ENCODE measurements at regions not wholly inside any gene's neighbourhood (a gene's known extent, or its start where the extent isn't known, plus 50 kb on each side); places are given as distances from the start of the nearest gene placed in this dataset.
"Not testable (repeated sequence)": the region's sequence is repeated elsewhere in the genome, so short reads cannot be mapped to it uniquely, and the experiment has no call there.

DNA sequence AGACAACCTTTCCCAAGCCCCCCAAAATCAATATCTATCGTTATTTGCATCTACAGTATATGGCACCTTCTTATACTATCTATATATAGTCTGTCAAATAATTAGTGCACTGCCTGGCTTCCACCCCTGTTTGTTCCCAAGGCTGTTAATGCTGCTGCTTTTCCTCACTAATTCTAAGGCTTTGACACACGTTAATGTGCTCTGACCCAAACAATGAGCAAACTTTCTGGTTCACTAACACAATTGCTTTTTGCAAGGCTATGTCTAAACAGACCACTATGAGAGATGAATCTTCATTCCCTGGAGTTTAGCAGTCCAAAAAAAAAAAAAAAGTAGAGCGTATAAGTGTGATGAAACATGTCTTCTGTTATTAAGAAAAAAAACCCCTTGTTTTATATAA lies 360.9 kb upstream of the AGA start:
- Histone ChIP-seq H3K36me3 (ENCODE audit: insufficient read depth, low read depth, low read length) (no peaks in the 10 kb centered on the region), H3K4me3 (ENCODE audit: low read length) (no peak overlapping the region), H3K9me3 (ENCODE audit: insufficient read depth, low read depth, low read length) (no peaks in the 10 kb centered on the region), H3K27ac (ENCODE audit: low read length) (no peak overlapping the region), H3K27me3 (ENCODE audit: insufficient read depth, low read length) (no peaks in the 10 kb centered on the region), H3K9ac (ENCODE audit: low read depth, low read length) (no peak overlapping the region), H3K4me1 (ENCODE audit: insufficient read depth, low read length) (no peaks in the 10 kb centered on the region)

DNA sequence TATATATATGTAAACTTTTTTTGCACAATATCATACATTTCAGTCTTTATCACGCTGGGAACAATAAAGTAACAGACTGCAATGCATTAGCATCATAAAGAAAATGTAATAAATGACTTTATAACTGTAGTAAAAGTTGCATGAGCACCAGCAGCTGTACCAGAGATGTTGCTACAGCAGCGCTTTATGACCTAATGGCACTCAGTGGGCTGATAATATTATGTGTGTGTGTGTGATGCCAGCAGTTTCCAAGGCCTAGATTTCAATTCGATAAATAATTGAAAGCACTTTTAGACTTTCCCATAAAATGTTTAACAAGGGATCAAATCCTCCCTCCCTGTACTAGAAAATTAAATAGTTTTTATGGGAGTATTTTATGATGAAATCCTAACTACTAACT lies 367.6 kb upstream of the AGA start:
- Histone ChIP-seq H3K9ac (ENCODE audit: low read depth, low read length) (no peak overlapping the region), H3K9me3 (ENCODE audit: insufficient read depth, low read depth, low read length) (no peaks in the 10 kb centered on the region), H3K4me1 (ENCODE audit: insufficient read depth, low read length) (no peaks in the 10 kb centered on the region), H3K27ac (ENCODE audit: low read length) (no peak overlapping the region), H3K36me3 (ENCODE audit: insufficient read depth, low read depth, low read length) (no peaks in the 10 kb centered on the region), H3K27me3 (ENCODE audit: insufficient read depth, low read length) (no peaks in the 10 kb centered on the region), H3K4me3 (ENCODE audit: low read length) (no peak overlapping the region)

DNA sequence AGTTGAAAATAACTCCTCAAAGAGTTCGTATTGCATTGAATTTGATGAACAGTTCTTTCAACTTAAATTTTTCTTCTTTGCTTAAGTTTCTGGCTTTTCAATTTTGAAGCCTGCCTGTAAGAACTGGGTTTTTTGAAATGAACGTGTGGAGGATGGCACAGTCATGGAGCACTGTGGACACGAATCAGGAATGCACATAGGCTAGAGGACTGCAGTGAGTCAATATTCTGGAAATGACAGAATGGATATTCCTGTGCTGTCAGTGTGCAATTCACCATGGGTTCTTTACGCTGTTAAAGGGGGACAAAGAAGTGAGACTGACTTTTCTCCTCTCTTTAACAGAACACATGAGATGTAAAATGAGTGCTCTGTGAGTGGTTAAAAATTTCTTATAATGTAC lies 368.0 kb upstream of the AGA start:
- Histone ChIP-seq H3K36me3 (ENCODE audit: insufficient read depth, low read depth, low read length) (no peaks in the 10 kb centered on the region), H3K27ac (ENCODE audit: low read length) (no peak overlapping the region), H3K9ac (ENCODE audit: low read depth, low read length) (no peak overlapping the region), H3K4me3 (ENCODE audit: low read length) (no peak overlapping the region), H3K27me3 (ENCODE audit: insufficient read depth, low read length) (no peaks in the 10 kb centered on the region), H3K9me3 (ENCODE audit: insufficient read depth, low read depth, low read length) (no peaks in the 10 kb centered on the region), H3K4me1 (ENCODE audit: insufficient read depth, low read length) (no peaks in the 10 kb centered on the region)

DNA sequence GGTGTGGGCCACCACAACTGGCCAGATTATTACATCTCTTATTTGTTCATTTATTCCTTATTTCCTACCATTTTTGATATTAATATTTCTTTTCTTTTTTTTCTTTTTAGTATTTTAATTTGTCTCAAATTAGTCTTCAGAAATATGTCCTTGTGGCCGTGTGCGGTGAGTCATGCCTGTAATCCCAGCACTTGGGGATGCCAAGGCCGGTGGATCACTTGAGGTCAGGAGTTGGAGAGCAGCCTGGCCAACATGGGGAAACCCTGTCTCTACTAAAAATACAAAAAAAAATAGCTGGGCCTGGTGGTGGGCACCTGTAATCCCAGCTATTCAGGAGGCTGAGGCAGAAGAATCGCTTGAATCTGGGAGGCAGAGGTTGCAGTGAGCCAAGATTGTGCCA lies 376.2 kb upstream of the AGA start:
- H3K4me3 ChIP-seq (ENCODE audit: low read length); H3K9ac ChIP-seq (ENCODE audit: low read depth, low read length); H3K27ac ChIP-seq (ENCODE audit: low read length); H3K36me3 ChIP-seq (ENCODE audit: insufficient read depth, low read depth, low read length); H3K9me3 ChIP-seq (ENCODE audit: insufficient read depth, low read depth, low read length); H3K4me1 ChIP-seq (ENCODE audit: insufficient read depth, low read length); H3K27me3 ChIP-seq (ENCODE audit: insufficient read depth, low read length): not testable (repeated sequence)

DNA sequence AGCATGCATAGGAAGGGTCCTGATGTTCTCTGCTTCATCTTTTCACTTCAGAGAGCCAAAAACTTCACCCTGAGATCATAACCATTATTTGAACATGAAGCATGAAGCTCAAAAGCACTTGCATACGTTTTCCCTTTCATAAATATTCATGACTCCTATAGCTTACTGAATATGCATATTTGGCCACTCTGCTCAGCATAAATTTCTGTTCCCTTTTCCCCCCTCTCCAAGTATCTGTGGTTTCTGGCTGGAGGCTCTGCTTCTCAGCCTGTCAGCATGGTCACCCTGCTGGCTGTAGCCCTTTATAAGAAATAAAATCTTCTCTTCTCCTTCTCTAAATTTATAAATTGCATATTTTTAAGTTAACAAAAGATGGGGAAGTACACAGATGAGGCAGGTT lies 384.7 kb upstream of the AGA start:
- H3K27ac ChIP-seq (ENCODE audit: low read length) = no peak overlapping the region
- H3K36me3 ChIP-seq (ENCODE audit: insufficient read depth, low read depth, low read length) = no peaks in the 10 kb centered on the region
- H3K9me3 ChIP-seq (ENCODE audit: insufficient read depth, low read depth, low read length) = no peaks in the 10 kb centered on the region; the same call in 1 of the 2 replicates
- H3K4me3 ChIP-seq (ENCODE audit: low read length) = no peak overlapping the region
- no peak overlapping the region for H3K9ac ChIP-seq (ENCODE audit: low read depth, low read length)
- H3K27me3 ChIP-seq (ENCODE audit: insufficient read depth, low read length) = no peaks in the 10 kb centered on the region
- no peaks in the 10 kb centered on the region for H3K4me1 ChIP-seq (ENCODE audit: insufficient read depth, low read length)

DNA sequence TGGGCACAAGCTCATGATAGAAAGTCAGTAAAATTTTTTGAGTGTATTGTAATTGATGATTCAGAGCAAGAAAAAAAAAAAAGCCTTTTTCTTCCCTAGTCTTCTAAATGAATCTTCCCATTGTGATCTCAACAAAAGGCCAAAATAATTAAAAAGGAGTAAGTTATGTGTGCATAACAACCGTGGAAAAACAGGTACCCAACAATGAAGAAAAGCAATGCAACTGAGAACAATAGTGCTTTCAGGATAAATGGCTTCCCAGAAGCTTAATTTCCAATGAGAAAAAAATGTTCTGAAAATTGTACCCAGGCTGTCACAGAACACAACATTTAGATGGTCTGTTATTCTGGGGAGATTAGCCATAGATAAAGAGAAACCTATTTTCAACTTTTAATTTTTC lies 399.0 kb upstream of the AGA start:
- Histone ChIP-seq H3K36me3 (ENCODE audit: insufficient read depth, low read depth, low read length) (no peaks in the 10 kb centered on the region), H3K27me3 (ENCODE audit: insufficient read depth, low read length) (no peaks in the 10 kb centered on the region), H3K9ac (ENCODE audit: low read depth, low read length) (no peak overlapping the region), H3K27ac (ENCODE audit: low read length) (no peak overlapping the region), H3K9me3 (ENCODE audit: insufficient read depth, low read depth, low read length) (no peaks in the 10 kb centered on the region), H3K4me1 (ENCODE audit: insufficient read depth, low read length) (no peaks in the 10 kb centered on the region; the same call in 1 of the 2 replicates), H3K4me3 (ENCODE audit: low read length) (no peak overlapping the region)

DNA sequence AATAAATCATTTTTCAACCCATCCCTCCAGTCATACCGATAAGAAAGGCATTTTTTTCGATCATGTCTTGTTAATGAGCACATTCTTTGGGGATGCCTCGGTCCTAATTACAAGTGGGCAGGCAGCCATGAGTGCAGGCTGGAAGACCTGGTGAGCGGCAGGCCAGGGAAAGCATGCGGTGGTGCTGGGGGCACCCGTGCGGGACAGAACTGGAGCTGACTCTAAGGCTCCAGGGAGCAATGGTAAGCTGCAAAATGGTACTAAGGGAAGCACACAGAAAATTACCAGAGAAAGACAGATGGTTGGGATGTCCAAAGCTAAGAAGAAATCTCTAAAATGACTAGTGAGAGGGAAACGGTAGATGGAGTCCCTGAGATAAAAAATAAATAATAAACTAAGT lies 411.0 kb upstream of the AGA start:
- Histone ChIP-seq H3K36me3 (ENCODE audit: insufficient read depth, low read depth, low read length) (no peaks in the 10 kb centered on the region), H3K27me3 (ENCODE audit: insufficient read depth, low read length) (no peaks in the 10 kb centered on the region), H3K9me3 (ENCODE audit: insufficient read depth, low read depth, low read length) (peaks cover 12% of the 10 kb centered on the region), H3K4me3 (ENCODE audit: low read length) (no peak overlapping the region), H3K27ac (ENCODE audit: low read length) (no peak overlapping the region), H3K4me1 (ENCODE audit: insufficient read depth, low read length) (peaks cover 22% of the 10 kb centered on the region; the same call in 1 of the 2 replicates), H3K9ac (ENCODE audit: low read depth, low read length) (no peak overlapping the region)

DNA sequence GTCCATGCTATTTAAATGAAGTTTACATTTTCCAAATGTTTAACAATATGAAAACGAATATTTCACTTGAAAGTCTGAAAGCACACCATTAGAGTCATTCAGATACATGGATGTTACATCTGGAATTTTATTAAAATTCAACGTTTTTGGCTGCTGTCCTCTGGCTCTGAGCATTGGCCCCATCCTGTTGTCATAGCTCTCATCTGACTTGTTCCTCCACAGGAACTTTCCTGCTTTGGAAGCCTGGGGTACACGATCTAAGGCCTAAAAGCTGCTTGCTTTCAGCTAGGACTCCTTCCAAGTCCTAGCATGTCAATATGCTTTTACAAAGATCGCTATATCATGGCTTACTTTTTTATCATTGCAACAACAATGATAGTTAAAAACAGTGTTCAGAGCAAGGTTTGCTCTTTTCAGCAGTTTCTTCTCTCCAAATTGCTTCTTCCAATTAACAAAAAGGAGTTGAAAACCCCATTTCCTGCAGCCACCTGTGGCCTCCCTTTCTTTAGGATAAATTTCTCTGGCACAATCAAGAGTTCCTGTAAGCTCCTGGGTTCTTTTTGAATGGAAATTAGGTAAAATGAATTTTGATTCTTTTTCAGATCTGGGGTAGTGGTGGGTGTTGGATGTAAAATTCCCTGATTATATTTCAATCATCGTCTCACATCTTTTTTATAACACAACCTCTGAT lies 413.4 kb upstream of the AGA start:
- Histone ChIP-seq H3K4me1 (ENCODE audit: insufficient read depth, low read length) (peaks cover 22% of the 10 kb centered on the region; the same call in 1 of the 2 replicates), H3K27me3 (ENCODE audit: insufficient read depth, low read length) (no peaks in the 10 kb centered on the region), H3K4me3 (ENCODE audit: low read length) (no peak overlapping the region), H3K36me3 (ENCODE audit: insufficient read depth, low read depth, low read length) (no peaks in the 10 kb centered on the region), H3K9ac (ENCODE audit: low read depth, low read length) (peak overlapping the region; percentile 54; the same call in 1 of the 2 replicates), H3K9me3 (ENCODE audit: insufficient read depth, low read depth, low read length) (no peaks in the 10 kb centered on the region), H3K27ac (ENCODE audit: low read length) (peak overlapping the region; percentile 35)

DNA sequence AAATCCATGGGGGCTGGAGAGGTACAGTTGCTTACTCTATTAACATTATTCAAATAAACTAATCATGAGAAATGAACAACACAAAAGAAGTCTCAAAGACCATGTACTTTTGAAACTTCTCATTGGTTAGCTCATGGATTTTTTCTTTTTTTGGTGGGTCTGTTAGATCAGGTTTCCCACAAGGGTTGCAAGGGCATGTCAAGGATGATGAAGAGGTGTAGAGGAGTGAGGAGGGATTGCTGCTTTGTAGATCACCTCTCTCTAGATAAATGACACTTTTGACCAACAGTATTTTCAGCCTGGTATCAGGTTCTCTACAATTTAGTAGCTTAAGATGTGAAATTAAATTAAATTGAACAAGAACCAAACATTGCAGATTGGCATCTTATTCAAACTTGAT lies 417.9 kb upstream of the AGA start:
- Histone ChIP-seq H3K4me3 (ENCODE audit: low read length) (no peak overlapping the region), H3K27ac (ENCODE audit: low read length) (no peak overlapping the region), H3K4me1 (ENCODE audit: insufficient read depth, low read length) (peaks cover 16% of the 10 kb centered on the region; the same call in 1 of the 2 replicates), H3K9ac (ENCODE audit: low read depth, low read length) (no peak overlapping the region), H3K36me3 (ENCODE audit: insufficient read depth, low read depth, low read length) (no peaks in the 10 kb centered on the region), H3K27me3 (ENCODE audit: insufficient read depth, low read length) (no peaks in the 10 kb centered on the region), H3K9me3 (ENCODE audit: insufficient read depth, low read depth, low read length) (no peaks in the 10 kb centered on the region)

DNA sequence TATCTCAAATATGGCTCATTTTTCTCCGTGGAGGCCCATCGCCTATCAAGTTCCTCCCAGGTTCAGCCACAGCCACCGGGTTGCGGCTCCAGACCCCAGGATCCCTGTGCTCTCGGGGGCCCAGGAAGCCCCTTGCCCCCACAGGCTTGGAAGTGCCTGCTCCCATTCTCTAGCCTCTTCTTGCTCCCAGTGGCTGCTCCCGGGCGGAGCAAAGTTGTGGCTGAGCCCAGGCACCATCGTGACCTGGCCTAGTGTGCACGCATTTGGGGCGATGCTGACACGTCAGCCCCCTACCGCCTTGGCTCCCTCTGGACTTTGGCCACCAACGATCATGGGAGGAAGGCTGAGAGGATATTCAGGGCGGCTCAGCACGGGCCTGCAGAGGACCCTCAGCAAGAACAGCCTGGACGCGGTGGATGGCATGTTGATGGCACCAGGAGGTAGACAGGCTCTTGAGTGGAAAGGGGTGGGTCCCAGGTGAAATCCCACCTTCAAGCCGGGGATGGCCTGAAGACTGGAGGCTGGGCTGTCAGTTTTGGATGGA lies 419.4 kb upstream of the AGA start:
- H3K36me3 ChIP-seq (ENCODE audit: insufficient read depth, low read depth, low read length) = no peaks in the 10 kb centered on the region

DNA sequence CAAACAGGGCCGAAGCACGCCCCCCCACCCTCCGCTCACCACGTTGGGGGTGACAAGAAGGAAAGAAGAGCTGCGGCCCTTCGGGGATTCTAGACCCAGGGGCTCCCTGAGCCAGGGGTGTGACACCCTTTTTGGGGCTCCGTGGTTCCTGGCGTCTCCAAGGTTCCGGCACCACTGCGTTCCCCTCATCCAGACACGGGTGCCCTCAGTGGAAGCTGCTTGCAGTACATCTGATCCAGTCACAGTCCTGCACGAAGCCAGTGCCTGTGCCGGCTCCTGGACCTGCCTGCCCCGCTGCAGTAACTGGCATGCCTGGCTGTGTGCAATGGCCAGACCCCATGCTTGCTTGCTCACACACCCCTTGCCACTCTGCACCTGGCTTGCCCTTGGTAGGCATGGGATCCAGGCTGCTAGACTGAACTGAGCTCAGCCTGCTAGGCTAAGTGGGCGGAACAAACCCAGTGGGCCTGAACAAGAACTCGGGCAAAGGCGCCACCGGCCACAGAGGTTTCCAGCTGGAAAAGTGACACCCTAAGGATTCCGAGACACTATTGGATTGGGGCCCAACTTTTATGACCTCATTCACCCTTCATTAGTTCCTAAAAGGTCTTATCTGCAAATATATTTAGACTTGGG lies 420.4 kb upstream of the AGA start:
- H3K9me3 ChIP-seq (ENCODE audit: insufficient read depth, low read depth, low read length) = no peaks in the 10 kb centered on the region
- no peaks in the 10 kb centered on the region for H3K27me3 ChIP-seq (ENCODE audit: insufficient read depth, low read length)
- no peak overlapping the region for H3K4me3 ChIP-seq (ENCODE audit: low read length)
- no peak overlapping the region for H3K27ac ChIP-seq (ENCODE audit: low read length)
- H3K36me3 ChIP-seq (ENCODE audit: insufficient read depth, low read depth, low read length) = no peaks in the 10 kb centered on the region
- H3K9ac ChIP-seq (ENCODE audit: low read depth, low read length) = no peak overlapping the region
- H3K4me1 ChIP-seq (ENCODE audit: insufficient read depth, low read length) = no peaks in the 10 kb centered on the region

More for the DNA sequence above, 419.4 kb upstream of the AGA start:
- Histone ChIP-seq H3K9me3 (ENCODE audit: insufficient read depth, low read depth, low read length) (no peaks in the 10 kb centered on the region), H3K4me3 (ENCODE audit: low read length) (no peak overlapping the region), H3K27me3 (ENCODE audit: insufficient read depth, low read length) (no peaks in the 10 kb centered on the region), H3K9ac (ENCODE audit: low read depth, low read length) (no peak overlapping the region), H3K4me1 (ENCODE audit: insufficient read depth, low read length) (peaks cover 2% of the 10 kb centered on the region; the same call in 1 of the 2 replicates), H3K27ac (ENCODE audit: low read length) (no peak overlapping the region)

DNA sequence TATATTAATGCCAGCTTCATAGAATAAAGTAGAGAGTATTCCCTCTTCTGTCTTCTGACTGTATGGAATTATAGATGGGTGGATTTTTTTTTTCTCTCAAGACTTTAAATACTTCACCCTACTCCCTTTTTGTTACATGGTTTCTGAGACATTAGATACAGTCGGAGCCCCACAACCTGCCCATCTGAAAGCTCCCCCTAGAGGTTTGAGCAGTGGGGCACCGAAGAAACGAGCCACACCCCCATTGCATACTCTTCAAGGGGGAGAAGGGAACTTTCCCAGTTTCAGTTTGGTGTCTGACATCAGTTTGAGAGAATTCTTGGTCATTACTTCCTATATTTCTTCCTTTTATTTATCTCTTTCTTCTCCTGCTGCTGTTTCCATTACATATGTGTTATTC lies 437.6 kb upstream of the AGA start:
- Histone ChIP-seq H3K36me3 (ENCODE audit: insufficient read depth, low read depth, low read length) (no peaks in the 10 kb centered on the region), H3K4me1 (ENCODE audit: insufficient read depth, low read length) (no peaks in the 10 kb centered on the region), H3K9me3 (ENCODE audit: insufficient read depth, low read depth, low read length) (no peaks in the 10 kb centered on the region), H3K4me3 (ENCODE audit: low read length) (no peak overlapping the region), H3K27ac (ENCODE audit: low read length) (no peak overlapping the region), H3K9ac (ENCODE audit: low read depth, low read length) (no peak overlapping the region), H3K27me3 (ENCODE audit: insufficient read depth, low read length) (no peaks in the 10 kb centered on the region)

Measured in iPS-20b (cell line).